Testis (tissue), 2 donors: ENCODE measurements at regions not wholly inside any gene's neighbourhood (a gene's known extent, or its start where the extent isn't known, plus 50 kb on each side); places are given as distances from the start of the nearest gene placed in this dataset.

ENCODE experiments used
- DNase-seq: peaks from one replicate; pipeline ENCODE4 v3.0.0-alpha.2; 2019
- H3K27ac ChIP-seq, 2 donors: fragments of 200-600 bp; sonication (generic); one replicate each; pipeline ENCODE4 v1.5.1; 2019
- H3K27me3 ChIP-seq: fragments of 200-600 bp; sonication (generic); one replicate; pipeline ENCODE4 v1.5.1; 2019
- H3K36me3 ChIP-seq: fragments of 200-600 bp; sonication (generic); one replicate; pipeline ENCODE4 v1.5.1; 2017; ENCODE audit warnings: low read depth; ENCODE audit errors: missing control alignments
- H3K4me1 ChIP-seq: fragments of 200-600 bp; sonication (generic); one replicate; pipeline ENCODE4 v1.5.1; 2019
- H3K4me3 ChIP-seq, 2 donors: fragments of 200-600 bp; sonication (generic); one replicate each; pipeline ENCODE4 v1.5.1; 2017 to 2019
- H3K9me3 ChIP-seq: fragments of 200-600 bp; sonication (generic); one replicate; pipeline ENCODE4 v1.5.1; 2017
- CTCF ChIP-seq, 3 experiments: fragments of 450-650 bp in 2 of 3; fragments of 200-600 bp in 1 of 3; sonication (generic) in 1 of 3; IDR thresholded peaks; one replicate each; pipeline ENCODE4 v1.5.1; 2016 to 2019; ENCODE audit warnings: antibody characterized with exemption in 3 of 3, mild to moderate bottlenecking in 2 of 3, moderate library complexity in 1 of 3
- POLR2A ChIP-seq: fragments of 450-650 bp; IDR thresholded peaks from one replicate; pipeline ENCODE4 v1.6.1; 2017; ENCODE audit warnings: antibody characterized with exemption, mild to moderate bottlenecking, moderate library complexity
- WGBS, 2 donors: methylation state at CpG; one replicate each; pipeline ENCODE4 v1.1.5; 2018; 5-methylcytosine and 5-hydroxymethylcytosine counted together
- intact Hi-C: fragments of 100-400 bp; cut with DNase I; formaldehyde crosslinking; loops from one replicate; pipeline ENCODE4 v1.15.1; 2023; ENCODE audit warnings: low total_unique reads

DNA sequence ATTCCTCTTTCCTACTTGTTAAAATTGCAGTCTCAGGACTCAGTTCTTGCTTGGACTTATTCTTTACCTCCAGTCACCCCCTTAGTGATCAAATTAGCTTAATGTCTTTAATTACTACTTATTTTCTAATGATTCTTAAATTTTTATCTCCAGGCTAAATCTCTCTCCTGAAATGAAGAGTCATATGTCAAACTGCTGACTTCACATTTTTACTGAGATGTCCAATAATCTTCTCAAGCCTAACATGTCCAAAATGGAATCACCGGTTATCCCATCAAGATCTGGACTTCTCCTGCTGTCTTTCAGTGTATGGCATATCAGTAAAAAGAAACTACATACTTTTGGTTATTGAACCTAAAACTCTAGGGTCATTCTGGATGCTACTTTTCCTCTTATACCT, 332.3 kb upstream of the HTR2C start:
- intact Hi-C loops = no loop called here
- no peak overlapping the region for H3K4me3 ChIP-seq
- no peaks in the 10 kb centered on the region for H3K9me3 ChIP-seq

GRCh38 chrX:114221445-114221844, 362.4 kb upstream of the HTR2C start:
- Histone ChIP-seq H3K36me3 (no peaks in the 10 kb centered on the region), H3K9me3 (no peaks in the 10 kb centered on the region), H3K4me1 (no peaks in the 10 kb centered on the region), H3K27ac (no peak overlapping the region), H3K4me3 (no peak overlapping the region), H3K27me3 (no peaks in the 10 kb centered on the region)
- WGBS, 2 donors = 0 to 93% methylated on average over 1 to 2 of the region's 2 CpGs
- TF ChIP-seq POLR2A (no peak), CTCF (IDR thresholded peaks at IDR 0.05) (no peak)
- no peak for DNase-seq
- intact Hi-C loops = no loop called here

More for the DNA sequence above, 332.3 kb upstream of the HTR2C start:
- Histone ChIP-seq H3K27ac (no peak overlapping the region), H3K36me3 (no peaks in the 10 kb centered on the region), H3K27me3 (no peaks in the 10 kb centered on the region), H3K4me1 (no peaks in the 10 kb centered on the region)
- no peak for DNase-seq
- WGBS, 2 donors = 92 to 100% methylated on average over 1 of the region's 1 CpG
- no peak for TF ChIP-seq CTCF (IDR thresholded peaks at IDR 0.05)
- no peak for TF ChIP-seq POLR2A

DNA sequence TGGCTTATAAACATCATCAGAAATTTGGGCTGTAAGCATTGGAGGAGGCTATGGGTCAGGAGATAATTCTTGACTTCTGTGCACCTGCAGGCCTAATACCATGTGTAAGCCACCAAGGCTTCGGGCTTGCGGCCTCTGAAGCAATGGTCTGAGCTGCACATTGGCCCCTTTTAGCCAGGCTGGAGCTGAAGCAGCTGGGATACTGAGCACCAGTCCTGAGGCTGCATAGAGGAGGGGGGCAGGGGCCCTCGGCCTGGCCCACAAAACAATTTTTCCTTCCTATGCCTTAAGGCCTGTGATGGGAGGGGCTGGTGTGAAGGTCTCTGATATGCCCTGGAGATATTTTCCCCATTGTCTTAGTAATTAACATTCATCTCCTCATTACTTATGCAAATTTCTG, 373.0 kb upstream of the HTR2C start:
- intact Hi-C loops = no loop called here
- TF ChIP-seq POLR2A = no peak
- TF ChIP-seq CTCF (IDR thresholded peaks at IDR 0.05) = no peak
- WGBS, 2 donors = 95% methylated on average over 2 of the region's 3 CpGs; no CpG with 5 or more reads in 1 of the 2 donors
- no peaks in the 10 kb centered on the region for H3K9me3 ChIP-seq
- no peaks in the 10 kb centered on the region for H3K4me1 ChIP-seq
- H3K4me3 ChIP-seq = no peak overlapping the region
- no peak for DNase-seq
- no peak overlapping the region for H3K27ac ChIP-seq
- no peaks in the 10 kb centered on the region for H3K36me3 ChIP-seq
- no peaks in the 10 kb centered on the region for H3K27me3 ChIP-seq

- Histone ChIP-seq H3K36me3 (no peaks in the 10 kb centered on the region), H3K4me3 (no peak overlapping the region), H3K4me1 (no peaks in the 10 kb centered on the region), H3K27ac (no peak overlapping the region), H3K9me3 (no peaks in the 10 kb centered on the region), H3K27me3 (no peaks in the 10 kb centered on the region)
- TF ChIP-seq POLR2A = no peak
- no peak for TF ChIP-seq CTCF (IDR thresholded peaks at IDR 0.05)
- WGBS, 2 donors = 80 to 86% methylated on average over 4 of the region's 4 CpGs
- DNase-seq = no peak
- intact Hi-C loops = no loop called here
Measured at GRCh38 chrX:114201622-114202021, 382.3 kb upstream of the HTR2C start.

GRCh38 chrX:114181195-114181594, 402.7 kb upstream of the HTR2C start:
- H3K27ac ChIP-seq = no peak overlapping the region
- no peak overlapping the region for H3K4me3 ChIP-seq
- intact Hi-C loops = no loop called here
- no peaks in the 10 kb centered on the region for H3K36me3 ChIP-seq
- TF ChIP-seq POLR2A (no peak), CTCF (IDR thresholded peaks at IDR 0.05) (no peak)
- WGBS, 2 donors = 68 to 71% methylated on average over 1 of the region's 1 CpG
- H3K27me3 ChIP-seq = no peaks in the 10 kb centered on the region
- H3K9me3 ChIP-seq = no peaks in the 10 kb centered on the region
- no peak for DNase-seq
- no peaks in the 10 kb centered on the region for H3K4me1 ChIP-seq
